ENCODE measurements at regions not wholly inside any gene's neighbourhood (a gene's known extent, or its start where the extent isn't known, plus 50 kb on each side); places are given as distances from the start of the nearest gene placed in this dataset.

DNA sequence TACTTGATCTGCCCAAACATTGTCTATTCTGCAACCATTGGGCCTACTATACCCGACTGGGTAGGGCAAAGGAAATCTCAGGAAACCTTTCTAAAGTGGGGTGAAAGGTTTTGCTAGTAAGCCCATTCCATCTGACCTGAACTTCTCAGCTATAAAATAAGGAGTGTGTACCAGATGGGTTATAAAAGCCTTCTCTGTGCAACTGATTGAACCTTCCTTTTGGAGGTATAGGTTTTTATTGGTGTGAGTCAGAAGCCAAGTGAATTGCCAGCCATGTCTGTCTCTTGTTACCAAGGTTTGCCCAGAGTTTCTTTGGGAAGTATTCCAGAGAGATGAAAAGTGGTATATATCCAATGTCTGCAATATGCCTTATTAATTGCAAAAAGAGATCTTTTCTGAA is 1271.0 kb upstream of the WWC1 start:
- TF ChIP-seq EZH2phosphoT487 (IDR thresholded peaks at IDR 0.05; ENCODE audit: insufficient read depth, low read depth), result no peak
- TF ChIP-seq EZH2 (IDR thresholded peaks at IDR 0.05; ENCODE audit: insufficient read depth, poor library complexity, severe bottlenecking), result no peak
